ENCODE measurements at regions not wholly inside any gene's neighbourhood (a gene's known extent, or its start where the extent isn't known, plus 50 kb on each side); places are given as distances from the start of the nearest gene placed in this dataset.

DNA sequence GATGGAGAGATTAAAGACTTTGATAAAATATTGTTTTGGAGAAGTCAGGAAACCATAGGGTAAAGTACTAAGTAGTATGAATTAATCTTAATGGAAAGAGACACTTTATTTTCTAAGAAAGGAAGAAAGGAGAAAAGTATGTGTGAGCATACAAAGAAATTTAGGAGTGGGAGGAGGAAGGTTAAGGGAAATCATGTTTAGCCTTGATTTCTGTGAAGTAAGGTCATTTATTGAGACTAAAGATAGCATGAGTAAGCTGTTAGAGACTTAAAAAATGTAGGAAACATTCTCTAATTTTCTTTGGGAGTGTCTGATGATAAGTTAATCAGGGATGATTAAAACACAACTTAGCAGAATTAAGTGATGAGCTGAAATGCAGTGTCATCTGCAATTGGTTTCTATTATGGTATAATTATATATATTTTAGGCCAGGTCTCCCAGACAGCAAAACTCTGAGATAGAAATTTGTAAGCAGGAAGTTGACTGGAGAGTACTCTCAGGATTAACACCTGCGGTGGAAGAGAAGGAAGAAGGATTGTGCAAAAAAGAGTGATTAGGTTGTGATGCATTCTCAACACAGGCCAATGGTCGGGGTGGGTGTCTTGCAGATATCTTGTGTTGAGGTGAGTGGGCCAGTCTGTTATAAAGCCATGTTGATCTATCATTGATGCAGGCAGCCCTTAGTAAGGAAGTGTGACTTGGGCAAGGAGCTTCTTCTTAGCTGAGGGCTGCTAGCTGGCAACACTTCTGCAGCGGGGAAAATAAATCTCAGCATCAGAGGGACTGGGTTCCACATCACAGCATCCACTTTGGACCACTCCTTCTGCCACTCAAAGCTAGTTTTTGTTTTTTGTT is 256.2 kb downstream of the AEBP2 start:
- TF ChIP-seq CTCF (IDR thresholded peaks at IDR 0.05; ENCODE audit: borderline replicate concordance, control extremely low read depth, extremely low read depth, insufficient read depth, missing control alignments) = no peak
- DNase-seq (ENCODE audit: low spot score) = no peak
- in situ Hi-C loops (cut with MboI; ENCODE audit: low sequenced_read_pairs, unreplicated experiment) = no loop called here

- in situ Hi-C loops (cut with MboI; ENCODE audit: low sequenced_read_pairs, unreplicated experiment) = no loop called here
- no peak for DNase-seq (ENCODE audit: low spot score)
- no peak for TF ChIP-seq CTCF (IDR thresholded peaks at IDR 0.05; ENCODE audit: borderline replicate concordance, control extremely low read depth, extremely low read depth, insufficient read depth, missing control alignments)
These were observed 261.7 kb downstream of the AEBP2 start for GRCh38 chr12:19700969-19701368.

- in situ Hi-C loops (cut with MboI; ENCODE audit: low sequenced_read_pairs, unreplicated experiment) = no loop called here
- no peak for TF ChIP-seq CTCF (IDR thresholded peaks at IDR 0.05; ENCODE audit: borderline replicate concordance, control extremely low read depth, extremely low read depth, insufficient read depth, missing control alignments)
- no peak for DNase-seq (ENCODE audit: low spot score)
These were observed 265.7 kb downstream of the AEBP2 start for GRCh38 chr12:19704966-19705365.

DNA sequence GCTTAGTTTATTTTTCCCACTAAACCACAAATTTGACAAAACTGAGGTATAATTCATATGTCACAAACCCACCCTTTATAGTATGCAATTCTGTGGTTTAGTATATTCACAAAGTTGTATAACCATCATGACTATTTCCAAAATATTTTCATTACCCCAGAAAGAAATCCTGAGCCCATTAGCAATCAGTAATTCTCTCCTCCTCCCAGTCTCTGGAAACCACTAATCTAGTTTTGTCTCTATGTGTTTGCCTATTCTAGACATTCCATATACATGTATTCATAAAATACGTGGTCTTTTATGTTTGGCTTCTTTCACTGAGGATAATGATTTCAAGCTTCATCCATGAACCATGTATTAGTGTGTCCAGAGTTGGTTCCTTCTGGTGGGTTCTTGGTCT is 267.6 kb downstream of the AEBP2 start:
- in situ Hi-C loops (cut with MboI; ENCODE audit: low sequenced_read_pairs, unreplicated experiment) = no loop called here
- no peak for DNase-seq (ENCODE audit: low spot score)
- no peak for TF ChIP-seq CTCF (IDR thresholded peaks at IDR 0.05; ENCODE audit: borderline replicate concordance, control extremely low read depth, extremely low read depth, insufficient read depth, missing control alignments)

DNA sequence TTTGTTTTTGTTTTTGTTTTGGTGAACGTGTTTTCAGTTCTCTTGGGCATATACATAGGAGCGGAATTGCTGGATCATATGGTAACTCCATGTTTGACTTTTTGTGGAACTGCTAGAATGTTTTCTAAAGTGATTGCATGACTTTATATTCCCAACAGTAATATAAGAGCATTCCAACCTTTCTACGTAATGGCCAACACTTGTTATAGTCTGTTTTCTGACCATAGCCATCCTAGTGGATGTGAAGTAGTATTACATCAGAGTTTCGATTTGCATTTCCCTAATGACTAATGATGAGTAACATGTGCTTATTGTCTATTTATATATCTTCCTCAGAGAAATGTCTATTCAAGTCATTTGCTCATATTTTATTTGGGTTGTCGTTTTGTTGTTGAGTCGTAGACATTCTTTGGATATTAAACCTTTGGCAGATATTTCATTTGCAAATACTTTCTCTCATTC is 268.7 kb downstream of the AEBP2 start:
- DNase-seq (ENCODE audit: low spot score) = no peak
- in situ Hi-C loops (cut with MboI; ENCODE audit: low sequenced_read_pairs, unreplicated experiment) = no loop called here
- no peak for TF ChIP-seq CTCF (IDR thresholded peaks at IDR 0.05; ENCODE audit: borderline replicate concordance, control extremely low read depth, extremely low read depth, insufficient read depth, missing control alignments)

DNA sequence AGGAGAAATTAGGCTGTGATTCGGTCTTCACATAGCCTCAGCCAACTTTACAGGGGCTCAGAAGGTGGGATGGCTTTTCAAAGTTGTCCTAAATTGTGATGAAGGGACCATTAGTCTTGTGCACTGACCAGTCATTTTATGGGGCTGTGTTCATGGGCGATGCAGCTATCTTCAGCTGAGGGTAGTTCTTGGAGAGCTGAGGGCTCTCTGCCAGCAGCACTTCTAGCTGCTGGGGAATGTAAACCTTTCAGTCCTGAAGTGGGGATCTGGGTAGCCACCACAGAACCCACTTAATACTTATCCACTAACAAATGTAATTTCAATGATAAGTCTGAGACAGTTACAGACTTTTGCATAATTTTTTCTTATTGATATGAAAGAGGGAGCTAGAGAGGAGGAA is 270.6 kb downstream of the AEBP2 start:
- in situ Hi-C loops (cut with MboI; ENCODE audit: low sequenced_read_pairs, unreplicated experiment) = no loop called here
- DNase-seq (ENCODE audit: low spot score) = no peak
- no peak for TF ChIP-seq CTCF (IDR thresholded peaks at IDR 0.05; ENCODE audit: borderline replicate concordance, control extremely low read depth, extremely low read depth, insufficient read depth, missing control alignments)
